ENCODE measurements at regions not wholly inside any gene's neighbourhood (a gene's known extent, or its start where the extent isn't known, plus 50 kb on each side); places are given as distances from the start of the nearest gene placed in this dataset.

DNA sequence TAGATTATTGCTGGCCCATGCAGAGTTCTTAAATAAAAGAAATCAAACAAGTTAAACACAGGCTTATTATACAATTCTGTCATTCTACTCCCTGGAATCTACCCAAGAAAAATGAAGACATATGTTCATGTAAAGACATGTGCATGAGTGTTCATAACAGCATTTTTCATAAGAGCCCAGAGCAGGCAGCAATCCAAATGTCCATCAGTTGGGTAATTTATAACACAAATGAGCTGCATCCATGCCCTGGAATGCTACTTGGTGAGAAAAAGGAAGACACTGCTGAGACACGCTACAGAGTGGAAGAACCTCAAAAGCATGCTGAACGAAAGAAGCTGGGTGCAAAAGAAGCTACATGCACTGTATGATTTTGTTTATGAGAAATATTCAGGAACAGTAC is 342.6 kb downstream of the TCERG1L start:
- TF ChIP-seq, protein P1, sequence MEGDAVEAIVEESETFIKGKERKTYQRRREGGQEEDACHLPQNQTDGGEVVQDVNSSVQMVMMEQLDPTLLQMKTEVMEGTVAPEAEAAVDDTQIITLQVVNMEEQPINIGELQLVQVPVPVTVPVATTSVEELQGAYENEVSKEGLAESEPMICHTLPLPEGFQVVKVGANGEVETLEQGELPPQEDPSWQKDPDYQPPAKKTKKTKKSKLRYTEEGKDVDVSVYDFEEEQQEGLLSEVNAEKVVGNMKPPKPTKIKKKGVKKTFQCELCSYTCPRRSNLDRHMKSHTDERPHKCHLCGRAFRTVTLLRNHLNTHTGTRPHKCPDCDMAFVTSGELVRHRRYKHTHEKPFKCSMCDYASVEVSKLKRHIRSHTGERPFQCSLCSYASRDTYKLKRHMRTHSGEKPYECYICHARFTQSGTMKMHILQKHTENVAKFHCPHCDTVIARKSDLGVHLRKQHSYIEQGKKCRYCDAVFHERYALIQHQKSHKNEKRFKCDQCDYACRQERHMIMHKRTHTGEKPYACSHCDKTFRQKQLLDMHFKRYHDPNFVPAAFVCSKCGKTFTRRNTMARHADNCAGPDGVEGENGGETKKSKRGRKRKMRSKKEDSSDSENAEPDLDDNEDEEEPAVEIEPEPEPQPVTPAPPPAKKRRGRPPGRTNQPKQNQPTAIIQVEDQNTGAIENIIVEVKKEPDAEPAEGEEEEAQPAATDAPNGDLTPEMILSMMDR (IDR thresholded peaks at IDR 0.05; ENCODE audit: insufficient read depth, low read length) = no peak
- no peak for TF ChIP-seq POLR2AphosphoS5 (IDR thresholded peaks at IDR 0.05; ENCODE audit: low read depth)
- TF ChIP-seq, protein P2, sequence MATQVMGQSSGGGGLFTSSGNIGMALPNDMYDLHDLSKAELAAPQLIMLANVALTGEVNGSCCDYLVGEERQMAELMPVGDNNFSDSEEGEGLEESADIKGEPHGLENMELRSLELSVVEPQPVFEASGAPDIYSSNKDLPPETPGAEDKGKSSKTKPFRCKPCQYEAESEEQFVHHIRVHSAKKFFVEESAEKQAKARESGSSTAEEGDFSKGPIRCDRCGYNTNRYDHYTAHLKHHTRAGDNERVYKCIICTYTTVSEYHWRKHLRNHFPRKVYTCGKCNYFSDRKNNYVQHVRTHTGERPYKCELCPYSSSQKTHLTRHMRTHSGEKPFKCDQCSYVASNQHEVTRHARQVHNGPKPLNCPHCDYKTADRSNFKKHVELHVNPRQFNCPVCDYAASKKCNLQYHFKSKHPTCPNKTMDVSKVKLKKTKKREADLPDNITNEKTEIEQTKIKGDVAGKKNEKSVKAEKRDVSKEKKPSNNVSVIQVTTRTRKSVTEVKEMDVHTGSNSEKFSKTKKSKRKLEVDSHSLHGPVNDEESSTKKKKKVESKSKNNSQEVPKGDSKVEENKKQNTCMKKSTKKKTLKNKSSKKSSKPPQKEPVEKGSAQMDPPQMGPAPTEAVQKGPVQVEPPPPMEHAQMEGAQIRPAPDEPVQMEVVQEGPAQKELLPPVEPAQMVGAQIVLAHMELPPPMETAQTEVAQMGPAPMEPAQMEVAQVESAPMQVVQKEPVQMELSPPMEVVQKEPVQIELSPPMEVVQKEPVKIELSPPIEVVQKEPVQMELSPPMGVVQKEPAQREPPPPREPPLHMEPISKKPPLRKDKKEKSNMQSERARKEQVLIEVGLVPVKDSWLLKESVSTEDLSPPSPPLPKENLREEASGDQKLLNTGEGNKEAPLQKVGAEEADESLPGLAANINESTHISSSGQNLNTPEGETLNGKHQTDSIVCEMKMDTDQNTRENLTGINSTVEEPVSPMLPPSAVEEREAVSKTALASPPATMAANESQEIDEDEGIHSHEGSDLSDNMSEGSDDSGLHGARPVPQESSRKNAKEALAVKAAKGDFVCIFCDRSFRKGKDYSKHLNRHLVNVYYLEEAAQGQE (IDR thresholded peaks at IDR 0.05; ENCODE audit: insufficient replicate concordance, low read depth) = no peak
